Vagina (tissue), 2 donors: ENCODE measurements at regions not wholly inside any gene's neighbourhood (a gene's known extent, or its start where the extent isn't known, plus 50 kb on each side); places are given as distances from the start of the nearest gene placed in this dataset.

Experiments
- DNase-seq, 2 donors: peaks; one replicate each; pipeline ENCODE4 v3.0.0-alpha.2; 2017; ENCODE audit errors: extremely low spot score in 2 of 2
- H3K27ac ChIP-seq: fragments of 200-600 bp; sonication (generic); one replicate; pipeline ENCODE4 v1.5.1; 2019
- H3K27me3 ChIP-seq: fragments of 200-600 bp; sonication (generic); one replicate; pipeline ENCODE4 v1.5.1; 2019
- H3K36me3 ChIP-seq, 2 donors: fragments of 200-600 bp; sonication (generic); one replicate each; pipeline ENCODE4 v1.5.1; 2017 to 2019
- H3K4me1 ChIP-seq: fragments of 200-600 bp; sonication (generic); one replicate; pipeline ENCODE4 v1.5.1; 2019
- H3K4me3 ChIP-seq, 2 donors: fragments of 200-600 bp; sonication (generic); 1 replicate in 1 of 2; 2 replicates in 1 of 2; pipeline ENCODE4 v1.5.1; 2016 to 2019
- H3K9me3 ChIP-seq: fragments of 200-600 bp; sonication (generic); one replicate; pipeline ENCODE4 v1.5.1; 2019
- CTCF ChIP-seq, 3 experiments: fragments of 450-650 bp in 2 of 3; fragments of 200-600 bp in 1 of 3; sonication (generic) in 1 of 3; IDR thresholded peaks; one replicate each; pipeline ENCODE4 v1.5.1; 2017 to 2019; ENCODE audit warnings: antibody characterized with exemption in 3 of 3, mild to moderate bottlenecking in 2 of 3, moderate library complexity in 2 of 3
- POLR2A ChIP-seq, 2 donors: fragments of 450-650 bp; IDR thresholded peaks; one replicate each; pipeline ENCODE4 v1.6.1; 2017; ENCODE audit warnings: antibody characterized with exemption in 2 of 2, mild to moderate bottlenecking in 2 of 2, moderate library complexity in 2 of 2
- POLR2AphosphoS5 ChIP-seq, 2 donors: sonication (generic); formaldehyde crosslinking; IDR thresholded peaks; one replicate each; pipeline ENCODE4 v1.9.0; 2017; ENCODE audit warnings: antibody characterized with exemption in 2 of 2, mild to moderate bottlenecking in 2 of 2, low read depth in 1 of 2; ENCODE audit not compliant: insufficient read depth in 1 of 2
- intact Hi-C: fragments of 100-400 bp; cut with DNase I; formaldehyde crosslinking; loops from one replicate; pipeline ENCODE4 v1.15.1; 2023

DNA sequence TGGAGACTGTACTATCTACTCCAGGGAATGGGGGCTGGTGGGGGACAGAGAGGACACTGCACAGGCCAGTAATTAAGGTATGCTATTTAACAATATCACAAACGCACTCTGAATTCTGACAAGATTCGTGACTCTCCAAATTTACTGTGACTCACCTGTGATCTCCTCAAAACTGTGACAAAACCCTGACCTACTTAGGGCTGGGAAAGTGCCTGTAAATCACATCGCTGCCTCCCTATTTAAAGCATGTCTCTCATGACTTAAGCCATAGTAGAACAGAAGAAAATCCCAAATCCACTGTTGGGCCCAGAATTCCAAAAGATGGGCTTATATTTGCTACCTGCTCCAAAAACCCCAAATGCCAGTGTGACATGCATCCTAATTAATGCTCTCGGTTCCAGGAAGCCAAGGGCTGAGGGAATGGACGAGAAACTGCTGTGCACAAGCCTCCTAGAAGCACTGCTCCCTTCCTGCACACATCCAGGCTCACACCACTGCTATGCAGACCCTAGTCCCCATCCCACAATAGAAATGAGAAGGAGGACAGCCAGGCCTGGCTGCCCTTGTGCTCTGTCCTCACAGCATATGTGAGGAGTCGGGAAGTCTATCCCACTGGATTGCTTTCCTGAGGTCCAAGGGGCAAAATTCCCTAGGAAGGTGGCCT lies 187.7 kb upstream of the CHRNA7 start:
- Histone ChIP-seq H3K27ac (no peak overlapping the region), H3K4me1 (no peaks in the 10 kb centered on the region), H3K27me3 (no peaks in the 10 kb centered on the region), H3K4me3 (no peak overlapping the region), H3K36me3 (no peaks in the 10 kb centered on the region), H3K9me3 (no peaks in the 10 kb centered on the region)
- no peak for DNase-seq
- intact Hi-C loops: no loop called here
- TF ChIP-seq CTCF (IDR thresholded peaks at IDR 0.05) (no peak), POLR2AphosphoS5 (IDR thresholded peaks at IDR 0.05; ENCODE audit: insufficient read depth in 1 of 2, low read depth in 1 of 2) (no peak), POLR2A (IDR thresholded peaks at IDR 0.05) (no peak)

DNA sequence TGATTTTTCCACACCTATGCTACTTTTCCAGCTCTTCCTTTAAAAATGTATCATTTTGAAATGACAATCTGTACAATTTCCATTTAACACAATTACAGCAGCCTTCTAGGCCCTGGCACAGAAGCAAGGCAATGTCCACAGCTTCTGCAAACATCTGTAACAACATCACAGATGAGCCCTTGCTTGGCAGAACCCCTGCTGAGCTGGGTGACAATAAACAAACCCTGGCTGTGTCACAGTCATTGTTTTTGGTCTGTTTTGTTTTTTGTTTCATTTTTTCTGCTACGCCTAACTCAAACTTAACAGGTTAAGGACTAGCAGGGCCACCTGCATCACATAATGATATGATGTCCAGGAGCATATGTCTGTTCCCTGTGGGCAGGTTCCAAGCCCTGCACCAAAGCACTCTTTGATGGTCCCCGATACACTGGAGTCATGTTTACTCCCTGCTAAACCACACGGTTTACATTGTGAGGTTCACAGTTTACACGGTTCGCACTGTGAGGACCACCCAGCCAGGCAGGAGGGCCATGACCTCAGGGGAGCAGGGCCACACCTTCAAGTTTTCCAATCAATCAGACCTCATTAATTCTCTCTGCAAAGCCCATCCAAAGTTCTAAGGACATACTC lies 186.8 kb upstream of the CHRNA7 start:
- no peaks in the 10 kb centered on the region for H3K9me3 ChIP-seq
- TF ChIP-seq POLR2AphosphoS5 (IDR thresholded peaks at IDR 0.05; ENCODE audit: insufficient read depth in 1 of 2, low read depth in 1 of 2) (no peak), POLR2A (IDR thresholded peaks at IDR 0.05) (no peak), CTCF (IDR thresholded peaks at IDR 0.05) (no peak)
- no peaks in the 10 kb centered on the region for H3K4me1 ChIP-seq
- DNase-seq: no peak
- no peaks in the 10 kb centered on the region for H3K36me3 ChIP-seq
- H3K27ac ChIP-seq: no peak overlapping the region
- intact Hi-C loops: no loop called here
- H3K27me3 ChIP-seq: no peaks in the 10 kb centered on the region
- no peak overlapping the region for H3K4me3 ChIP-seq

GRCh38 chr15:31845791-31846190 lies 184.5 kb upstream of the CHRNA7 start:
- intact Hi-C loops: no loop called here
- Histone ChIP-seq H3K4me3 (no peak overlapping the region), H3K27ac (no peak overlapping the region), H3K27me3 (no peaks in the 10 kb centered on the region), H3K4me1 (no peaks in the 10 kb centered on the region), H3K36me3 (no peaks in the 10 kb centered on the region), H3K9me3 (no peaks in the 10 kb centered on the region)
- no peak for TF ChIP-seq POLR2A (IDR thresholded peaks at IDR 0.05)
- no peak for TF ChIP-seq CTCF (IDR thresholded peaks at IDR 0.05)
- no peak for TF ChIP-seq POLR2AphosphoS5 (IDR thresholded peaks at IDR 0.05; ENCODE audit: insufficient read depth in 1 of 2, low read depth in 1 of 2)
- DNase-seq: no peak

DNA sequence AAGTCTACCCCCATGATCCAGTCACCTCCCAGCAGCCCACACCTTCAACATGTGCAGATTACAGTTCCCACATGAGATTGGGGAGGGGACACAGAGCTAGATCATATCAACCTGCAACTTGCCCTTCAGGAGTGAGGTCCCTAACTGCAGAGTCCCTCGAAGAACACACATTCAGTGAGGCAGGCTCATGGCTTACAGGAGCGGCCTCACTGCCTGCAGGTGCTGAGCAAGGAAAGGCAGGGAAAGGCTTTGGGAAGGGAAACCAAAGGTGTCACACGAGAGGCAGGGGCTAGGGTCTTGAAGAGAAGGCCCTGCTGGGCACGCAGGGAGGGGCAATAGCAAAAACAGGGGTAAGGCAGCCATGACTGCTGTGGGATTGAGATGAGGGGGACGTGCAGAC lies 182.4 kb upstream of the CHRNA7 start:
- DNase-seq: no peak
- intact Hi-C loops: no loop called here
- Histone ChIP-seq H3K9me3 (no peaks in the 10 kb centered on the region), H3K36me3 (no peaks in the 10 kb centered on the region), H3K4me3 (no peak overlapping the region), H3K27me3 (no peaks in the 10 kb centered on the region), H3K4me1 (no peaks in the 10 kb centered on the region), H3K27ac (no peak overlapping the region)
- TF ChIP-seq POLR2AphosphoS5 (IDR thresholded peaks at IDR 0.05; ENCODE audit: insufficient read depth in 1 of 2, low read depth in 1 of 2) (no peak), CTCF (IDR thresholded peaks at IDR 0.05) (no peak), POLR2A (IDR thresholded peaks at IDR 0.05) (no peak)

GRCh38 chr15:31848621-31849020 lies 181.7 kb upstream of the CHRNA7 start:
- no peaks in the 10 kb centered on the region for H3K9me3 ChIP-seq
- DNase-seq: no peak
- intact Hi-C loops: no loop called here
- no peak overlapping the region for H3K27ac ChIP-seq
- no peaks in the 10 kb centered on the region for H3K36me3 ChIP-seq
- no peak for TF ChIP-seq POLR2A (IDR thresholded peaks at IDR 0.05)
- no peak for TF ChIP-seq POLR2AphosphoS5 (IDR thresholded peaks at IDR 0.05; ENCODE audit: insufficient read depth in 1 of 2, low read depth in 1 of 2)
- no peak for TF ChIP-seq CTCF (IDR thresholded peaks at IDR 0.05)
- no peaks in the 10 kb centered on the region for H3K4me1 ChIP-seq
- no peak overlapping the region for H3K4me3 ChIP-seq
- no peaks in the 10 kb centered on the region for H3K27me3 ChIP-seq
